ENCODE measurements at regions not wholly inside any gene's neighbourhood (a gene's known extent, or its start where the extent isn't known, plus 50 kb on each side); places are given as distances from the start of the nearest gene placed in this dataset.

DNA sequence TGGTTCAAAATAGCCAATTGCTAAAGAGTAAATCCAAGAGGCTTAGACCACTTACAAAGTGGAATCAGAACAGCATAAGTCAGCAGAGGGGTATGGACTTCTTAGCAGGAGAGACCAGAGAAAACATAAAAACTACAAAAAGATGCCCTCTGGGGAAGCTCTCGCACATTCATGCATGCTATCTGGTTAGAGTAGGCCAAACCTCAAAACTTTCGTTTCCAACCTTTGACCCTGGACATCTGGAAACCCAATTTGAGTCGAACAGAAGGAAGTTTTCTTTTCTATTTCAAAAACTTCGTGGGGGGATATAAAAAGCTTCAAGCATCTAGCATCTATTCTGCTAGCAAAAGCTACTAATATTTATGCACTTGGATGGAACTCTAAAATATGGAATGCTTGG is 523.9 kb upstream of the AGTR1 start:
- TF ChIP-seq EP300 (IDR thresholded peaks at IDR 0.05) (no peak), POLR2A (IDR thresholded peaks at IDR 0.05; ENCODE audit: low read depth) (no peak), POLR2AphosphoS5 (IDR thresholded peaks at IDR 0.05) (no peak)
- TF ChIP-seq, protein P1, sequence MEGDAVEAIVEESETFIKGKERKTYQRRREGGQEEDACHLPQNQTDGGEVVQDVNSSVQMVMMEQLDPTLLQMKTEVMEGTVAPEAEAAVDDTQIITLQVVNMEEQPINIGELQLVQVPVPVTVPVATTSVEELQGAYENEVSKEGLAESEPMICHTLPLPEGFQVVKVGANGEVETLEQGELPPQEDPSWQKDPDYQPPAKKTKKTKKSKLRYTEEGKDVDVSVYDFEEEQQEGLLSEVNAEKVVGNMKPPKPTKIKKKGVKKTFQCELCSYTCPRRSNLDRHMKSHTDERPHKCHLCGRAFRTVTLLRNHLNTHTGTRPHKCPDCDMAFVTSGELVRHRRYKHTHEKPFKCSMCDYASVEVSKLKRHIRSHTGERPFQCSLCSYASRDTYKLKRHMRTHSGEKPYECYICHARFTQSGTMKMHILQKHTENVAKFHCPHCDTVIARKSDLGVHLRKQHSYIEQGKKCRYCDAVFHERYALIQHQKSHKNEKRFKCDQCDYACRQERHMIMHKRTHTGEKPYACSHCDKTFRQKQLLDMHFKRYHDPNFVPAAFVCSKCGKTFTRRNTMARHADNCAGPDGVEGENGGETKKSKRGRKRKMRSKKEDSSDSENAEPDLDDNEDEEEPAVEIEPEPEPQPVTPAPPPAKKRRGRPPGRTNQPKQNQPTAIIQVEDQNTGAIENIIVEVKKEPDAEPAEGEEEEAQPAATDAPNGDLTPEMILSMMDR (IDR thresholded peaks at IDR 0.05) = no peak
- Histone ChIP-seq H3K36me3 (no peaks in the 10 kb centered on the region), H3K27me3 (no peaks in the 10 kb centered on the region), H3K4me3 (no peak overlapping the region), H3K4me1 (no peaks in the 10 kb centered on the region), H3K9me3 (no peaks in the 10 kb centered on the region), H3K27ac (replicated peaks in 1 of 4) (no peak overlapping the region)
- intact Hi-C loops (cut with DNase I) = no loop called here
- WGBS = 67% methylated on average over 4 of the region's 4 CpGs
- no peak for DNase-seq (ENCODE audit: extremely low spot score)

DNA sequence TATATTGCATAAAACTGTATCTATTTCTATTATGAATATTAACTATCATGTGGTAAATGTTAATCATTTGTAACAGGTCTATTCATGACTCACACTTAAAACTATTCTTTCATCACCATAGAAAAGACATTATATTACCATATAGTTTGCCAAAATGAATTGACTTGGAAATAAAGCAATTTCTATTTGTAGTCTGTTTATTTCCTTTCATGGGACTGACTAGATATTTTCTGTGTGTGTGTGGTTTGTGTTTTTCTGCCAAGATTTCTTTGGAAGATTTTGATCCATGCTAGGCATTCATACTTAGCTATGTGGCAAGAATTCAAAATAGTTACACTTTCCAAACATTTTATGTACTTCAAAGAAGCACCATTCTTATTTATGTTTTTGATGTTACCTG is 522.5 kb upstream of the AGTR1 start:
- Histone ChIP-seq H3K27ac (replicated peaks in 1 of 4) (no peak overlapping the region), H3K9me3 (no peaks in the 10 kb centered on the region), H3K4me1 (no peaks in the 10 kb centered on the region), H3K36me3 (no peaks in the 10 kb centered on the region), H3K27me3 (no peaks in the 10 kb centered on the region), H3K4me3 (no peak overlapping the region)
- TF ChIP-seq, protein P1 (IDR thresholded peaks at IDR 0.05) = no peak
- TF ChIP-seq POLR2A (IDR thresholded peaks at IDR 0.05; ENCODE audit: low read depth) (no peak), POLR2AphosphoS5 (IDR thresholded peaks at IDR 0.05) (no peak), EP300 (IDR thresholded peaks at IDR 0.05) (no peak)
- intact Hi-C loops (cut with DNase I) = no loop called here
- DNase-seq (ENCODE audit: extremely low spot score) = no peak

GRCh38 chr3:148178503-148178902 is 519.2 kb upstream of the AGTR1 start:
- no peaks in the 10 kb centered on the region for H3K27me3 ChIP-seq
- DNase-seq (ENCODE audit: extremely low spot score) = no peak
- WGBS = 65% methylated on average over 3 of the region's 3 CpGs
- intact Hi-C loops (cut with DNase I) = no loop called here
- no peak overlapping the region for H3K27ac ChIP-seq (replicated peaks in 1 of 4)
- no peaks in the 10 kb centered on the region for H3K4me1 ChIP-seq
- TF ChIP-seq, protein P1 (IDR thresholded peaks at IDR 0.05) = no peak
- TF ChIP-seq EP300 (IDR thresholded peaks at IDR 0.05) (no peak), POLR2A (IDR thresholded peaks at IDR 0.05; ENCODE audit: low read depth) (no peak), POLR2AphosphoS5 (IDR thresholded peaks at IDR 0.05) (no peak)
- no peaks in the 10 kb centered on the region for H3K9me3 ChIP-seq
- no peaks in the 10 kb centered on the region for H3K36me3 ChIP-seq
- H3K4me3 ChIP-seq = no peak overlapping the region

GRCh38 chr3:148184798-148185197 is 512.9 kb upstream of the AGTR1 start:
- Histone ChIP-seq H3K36me3 (no peaks in the 10 kb centered on the region), H3K4me1 (no peaks in the 10 kb centered on the region), H3K27ac (replicated peaks in 1 of 4) (no peak overlapping the region), H3K9me3 (no peaks in the 10 kb centered on the region), H3K4me3 (no peak overlapping the region), H3K27me3 (no peaks in the 10 kb centered on the region)
- no peak for DNase-seq (ENCODE audit: extremely low spot score)
- 80% methylated on average over 1 of the region's 1 CpG for WGBS
- intact Hi-C loops (cut with DNase I) = no loop called here
- TF ChIP-seq POLR2AphosphoS5 (IDR thresholded peaks at IDR 0.05) (no peak), EP300 (IDR thresholded peaks at IDR 0.05) (no peak), POLR2A (IDR thresholded peaks at IDR 0.05; ENCODE audit: low read depth) (no peak)
- TF ChIP-seq, protein P1 (IDR thresholded peaks at IDR 0.05) = no peak

GRCh38 chr3:148186881-148187280 is 510.8 kb upstream of the AGTR1 start:
- TF ChIP-seq POLR2A (IDR thresholded peaks at IDR 0.05; ENCODE audit: low read depth) (no peak), POLR2AphosphoS5 (IDR thresholded peaks at IDR 0.05) (no peak)
- Histone ChIP-seq H3K4me3 (no peak overlapping the region), H3K4me1 (no peaks in the 10 kb centered on the region), H3K27ac (replicated peaks in 1 of 4) (no peak overlapping the region), H3K9me3 (no peaks in the 10 kb centered on the region), H3K27me3 (no peaks in the 10 kb centered on the region), H3K36me3 (no peaks in the 10 kb centered on the region)
- DNase-seq (ENCODE audit: extremely low spot score) = no peak
- intact Hi-C loops (cut with DNase I) = no loop called here
- WGBS = 36% methylated on average over 2 of the region's 2 CpGs
